ENCODE measurements at regions not wholly inside any gene's neighbourhood (a gene's known extent, or its start where the extent isn't known, plus 50 kb on each side); places are given as distances from the start of the nearest gene placed in this dataset.

DNA sequence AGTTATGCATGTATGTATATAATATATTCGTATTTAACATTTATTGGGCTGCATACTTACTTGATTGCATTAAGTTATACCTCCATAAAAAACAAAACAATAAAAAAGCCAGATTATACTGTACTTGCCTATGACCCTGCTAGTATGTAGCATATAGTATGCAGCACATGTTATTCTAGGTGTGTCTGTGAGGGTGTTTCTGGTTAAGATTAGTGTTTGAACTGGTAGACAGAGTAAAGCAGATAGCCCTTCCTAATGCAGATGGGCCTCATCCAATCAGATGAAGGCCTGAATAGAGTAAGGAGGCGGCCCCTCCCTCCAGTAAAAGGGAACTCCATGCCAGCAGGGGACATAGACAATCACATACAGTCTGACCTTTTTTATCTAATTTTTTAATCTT is 323.3 kb upstream of the USP24 start:
- no peak for TF ChIP-seq EZH2 (IDR thresholded peaks at IDR 0.05; ENCODE audit: low read depth)
- TF ChIP-seq, protein P1, sequence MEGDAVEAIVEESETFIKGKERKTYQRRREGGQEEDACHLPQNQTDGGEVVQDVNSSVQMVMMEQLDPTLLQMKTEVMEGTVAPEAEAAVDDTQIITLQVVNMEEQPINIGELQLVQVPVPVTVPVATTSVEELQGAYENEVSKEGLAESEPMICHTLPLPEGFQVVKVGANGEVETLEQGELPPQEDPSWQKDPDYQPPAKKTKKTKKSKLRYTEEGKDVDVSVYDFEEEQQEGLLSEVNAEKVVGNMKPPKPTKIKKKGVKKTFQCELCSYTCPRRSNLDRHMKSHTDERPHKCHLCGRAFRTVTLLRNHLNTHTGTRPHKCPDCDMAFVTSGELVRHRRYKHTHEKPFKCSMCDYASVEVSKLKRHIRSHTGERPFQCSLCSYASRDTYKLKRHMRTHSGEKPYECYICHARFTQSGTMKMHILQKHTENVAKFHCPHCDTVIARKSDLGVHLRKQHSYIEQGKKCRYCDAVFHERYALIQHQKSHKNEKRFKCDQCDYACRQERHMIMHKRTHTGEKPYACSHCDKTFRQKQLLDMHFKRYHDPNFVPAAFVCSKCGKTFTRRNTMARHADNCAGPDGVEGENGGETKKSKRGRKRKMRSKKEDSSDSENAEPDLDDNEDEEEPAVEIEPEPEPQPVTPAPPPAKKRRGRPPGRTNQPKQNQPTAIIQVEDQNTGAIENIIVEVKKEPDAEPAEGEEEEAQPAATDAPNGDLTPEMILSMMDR (conservative IDR thresholded peaks at IDR 0.05) = no peak
- H3F3A ChIP-seq (ENCODE audit: insufficient read depth, low read depth) = no peaks in the 10 kb centered on the region
- H4K20me1 ChIP-seq (ENCODE audit: insufficient read depth) = no peaks in the 10 kb centered on the region
- no peaks in the 10 kb centered on the region for H3K27me3 ChIP-seq (ENCODE audit: insufficient read depth, low read depth)
- H3K9me3 ChIP-seq (ENCODE audit: insufficient read depth, low read depth) = no peaks in the 10 kb centered on the region
- H3K36me3 ChIP-seq (ENCODE audit: low read depth) = no peaks in the 10 kb centered on the region
- no peak for DNase-seq
- H3K4me3 ChIP-seq = no peak overlapping the region
- H2AFZ ChIP-seq = no peak overlapping the region
- H3K27ac ChIP-seq = no peak overlapping the region
- H3K4me2 ChIP-seq = no peak overlapping the region
- ChIA-PET CTCF (no interaction called here), POLR2A (ENCODE audit: unreplicated experiment) (interaction anchor here (0.6 kb wide), 1 partner anchor 452 kb away, joined by 4 read pairs; no protein-coding TSS in a partner anchor)
- BruUV-seq (replicated peaks) = no TSS peak
- intact Hi-C loops (cut with micrococcal nuclease; ENCODE audit: unreplicated experiment) = no loop called here
- H3K4me1 ChIP-seq (replicated peaks; ENCODE audit: insufficient read depth) = peaks cover 28% of the 10 kb centered on the region
- H3K79me2 ChIP-seq (ENCODE audit: low read depth) = no peaks in the 10 kb centered on the region
- no peaks in the 10 kb centered on the region for H3K9me2 ChIP-seq (ENCODE audit: insufficient read depth)

DNA sequence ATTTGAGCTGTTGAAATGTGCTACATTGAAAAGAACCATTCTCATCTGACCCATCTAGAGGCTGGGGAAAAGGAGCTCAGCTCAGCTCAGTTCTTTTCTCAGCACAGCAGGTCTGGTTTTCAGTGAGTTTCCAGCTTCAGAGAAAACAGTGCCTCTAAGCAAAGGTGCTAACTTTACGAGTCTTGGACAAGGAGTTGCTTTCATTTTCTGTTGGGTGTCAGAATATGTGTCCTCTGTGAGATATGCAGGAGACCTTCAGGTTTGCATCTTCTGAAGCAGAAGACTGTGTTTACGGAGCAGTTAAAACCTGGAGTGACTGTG is 321.3 kb upstream of the USP24 start:
- POLR2A ChIA-PET (ENCODE audit: unreplicated experiment) = interaction anchor here (0.7 kb wide), 1 partner anchor 26 kb away, joined by 3 read pairs; no protein-coding TSS in a partner anchor
- Histone ChIP-seq H3K79me2 (ENCODE audit: low read depth) (no peaks in the 10 kb centered on the region), H3K4me3 (no peak overlapping the region), H3K4me2 (no peak overlapping the region), H3K36me3 (ENCODE audit: low read depth) (no peaks in the 10 kb centered on the region), H3K4me1 (replicated peaks; ENCODE audit: insufficient read depth) (peaks cover 17% of the 10 kb centered on the region; the same call in 1 of the 2 replicates), H3K9me3 (ENCODE audit: insufficient read depth, low read depth) (no peaks in the 10 kb centered on the region), H3F3A (ENCODE audit: insufficient read depth, low read depth) (no peaks in the 10 kb centered on the region), H3K9me2 (ENCODE audit: insufficient read depth) (no peaks in the 10 kb centered on the region), H3K27ac (no peak overlapping the region), H2AFZ (no peak overlapping the region; the same call in 1 of the 2 replicates), H4K20me1 (ENCODE audit: insufficient read depth) (no peaks in the 10 kb centered on the region), H3K27me3 (ENCODE audit: insufficient read depth, low read depth) (no peaks in the 10 kb centered on the region)
- TF ChIP-seq EZH2 (IDR thresholded peaks at IDR 0.05; ENCODE audit: low read depth) = no peak
- intact Hi-C loops (cut with micrococcal nuclease; ENCODE audit: unreplicated experiment) = no loop called here
- no TSS peak for BruUV-seq (replicated peaks)
- CTCF ChIA-PET = no interaction called here
- no peak for DNase-seq

- Histone ChIP-seq H3K79me2 (ENCODE audit: low read depth) (no peaks in the 10 kb centered on the region), H3F3A (ENCODE audit: insufficient read depth, low read depth) (no peaks in the 10 kb centered on the region), H3K4me3 (no peak overlapping the region), H3K27ac (no peak overlapping the region), H3K4me2 (no peak overlapping the region), H2AFZ (no peak overlapping the region), H3K9me3 (ENCODE audit: insufficient read depth, low read depth) (no peaks in the 10 kb centered on the region), H3K9me2 (ENCODE audit: insufficient read depth) (no peaks in the 10 kb centered on the region), H3K4me1 (replicated peaks; ENCODE audit: insufficient read depth) (peaks cover 11% of the 10 kb centered on the region; the same call in 1 of the 2 replicates), H3K27me3 (ENCODE audit: insufficient read depth, low read depth) (no peaks in the 10 kb centered on the region), H3K36me3 (ENCODE audit: low read depth) (no peaks in the 10 kb centered on the region), H4K20me1 (ENCODE audit: insufficient read depth) (no peaks in the 10 kb centered on the region)
- no peak for DNase-seq
- ChIA-PET CTCF (no interaction called here), POLR2A (ENCODE audit: unreplicated experiment) (interaction anchor here (0.7 kb wide), 1 partner anchor 26 kb away, joined by 3 read pairs; no protein-coding TSS in a partner anchor)
- intact Hi-C loops (cut with micrococcal nuclease; ENCODE audit: unreplicated experiment) = no loop called here
- BruUV-seq (replicated peaks) = no TSS peak
- no peak for TF ChIP-seq EZH2 (IDR thresholded peaks at IDR 0.05; ENCODE audit: low read depth)
- TF ChIP-seq, protein P1 (conservative IDR thresholded peaks at IDR 0.05) = no peak
Measured at GRCh38 chr1:55535724-55536544, 320.8 kb upstream of the USP24 start.
